ENCODE measurements at regions not wholly inside any gene's neighbourhood (a gene's known extent, or its start where the extent isn't known, plus 50 kb on each side); places are given as distances from the start of the nearest gene placed in this dataset.
"Not testable (repeated sequence)": the region's sequence is repeated elsewhere in the genome, so short reads cannot be mapped to it uniquely, and the experiment has no call there.

- no peak for DNase-seq (ENCODE audit: low read depth)
- H3K4me1 ChIP-seq (ENCODE audit: control insufficient read depth, insufficient read depth, low read length) = no peaks in the 10 kb centered on the region
These were observed 408.7 kb upstream of the TNRC6C start for GRCh38 chr17:77549726-77550366.

GRCh38 chr17:77553459-77554066 lies 404.9 kb upstream of the TNRC6C start:
- H3K4me3 ChIP-seq (ENCODE audit: low read length) = no peak overlapping the region
- peaks cover 70% of the 10 kb centered on the region for H3K27me3 ChIP-seq (replicated peaks; ENCODE audit: control insufficient read depth, insufficient read depth, low read length)
- no peaks in the 10 kb centered on the region for H3K4me1 ChIP-seq (ENCODE audit: control insufficient read depth, insufficient read depth, low read length)
- no peaks in the 10 kb centered on the region for H3K36me3 ChIP-seq (ENCODE audit: control insufficient read depth, insufficient read depth, low read length, severe bottlenecking)
- no peak overlapping the region for H3K9ac ChIP-seq (ENCODE audit: low read length)
- DNase-seq (ENCODE audit: low read depth) = no peak
- H3K9me3 ChIP-seq (ENCODE audit: control insufficient read depth, low read length) = no peaks in the 10 kb centered on the region

More at GRCh38 chr17:77549726-77550366, 408.7 kb upstream of the TNRC6C start:
- peaks cover 59% of the 10 kb centered on the region for H3K27me3 ChIP-seq (replicated peaks; ENCODE audit: control insufficient read depth, insufficient read depth, low read length)
- no peaks in the 10 kb centered on the region for H3K9me3 ChIP-seq (ENCODE audit: control insufficient read depth, low read length)
- H3K36me3 ChIP-seq (ENCODE audit: control insufficient read depth, insufficient read depth, low read length, severe bottlenecking) = no peaks in the 10 kb centered on the region
- no peak overlapping the region for H3K4me3 ChIP-seq (ENCODE audit: low read length)
- no peak overlapping the region for H3K9ac ChIP-seq (ENCODE audit: low read length)

GRCh38 chr17:77555121-77555591 lies 403.3 kb upstream of the TNRC6C start:
- Histone ChIP-seq H3K4me3 (ENCODE audit: low read length) (no peak overlapping the region), H3K36me3 (ENCODE audit: control insufficient read depth, insufficient read depth, low read length, severe bottlenecking) (no peaks in the 10 kb centered on the region), H3K27me3 (replicated peaks; ENCODE audit: control insufficient read depth, insufficient read depth, low read length) (peaks cover 72% of the 10 kb centered on the region), H3K9ac (ENCODE audit: low read length) (no peak overlapping the region), H3K4me1 (ENCODE audit: control insufficient read depth, insufficient read depth, low read length) (no peaks in the 10 kb centered on the region), H3K9me3 (ENCODE audit: control insufficient read depth, low read length) (no peaks in the 10 kb centered on the region)
- DNase-seq (ENCODE audit: low read depth) = no peak

- no peak for DNase-seq (ENCODE audit: low read depth)
- Histone ChIP-seq H3K4me3 (ENCODE audit: low read length) (no peak overlapping the region), H3K4me1 (ENCODE audit: control insufficient read depth, insufficient read depth, low read length) (no peaks in the 10 kb centered on the region), H3K9me3 (ENCODE audit: control insufficient read depth, low read length) (no peaks in the 10 kb centered on the region), H3K9ac (ENCODE audit: low read length) (no peak overlapping the region), H3K36me3 (ENCODE audit: control insufficient read depth, insufficient read depth, low read length, severe bottlenecking) (no peaks in the 10 kb centered on the region), H3K27me3 (replicated peaks; ENCODE audit: control insufficient read depth, insufficient read depth, low read length) (peaks cover 75% of the 10 kb centered on the region)
These were observed 402.7 kb upstream of the TNRC6C start for GRCh38 chr17:77555741-77556291.

GRCh38 chr17:77556383-77557061 lies 402.0 kb upstream of the TNRC6C start:
- Histone ChIP-seq H3K4me3 (ENCODE audit: low read length) (no peak overlapping the region), H3K9ac (ENCODE audit: low read length) (no peak overlapping the region), H3K27me3 (replicated peaks; ENCODE audit: control insufficient read depth, insufficient read depth, low read length) (peaks cover 68% of the 10 kb centered on the region), H3K4me1 (ENCODE audit: control insufficient read depth, insufficient read depth, low read length) (no peaks in the 10 kb centered on the region), H3K36me3 (ENCODE audit: control insufficient read depth, insufficient read depth, low read length, severe bottlenecking) (no peaks in the 10 kb centered on the region), H3K9me3 (ENCODE audit: control insufficient read depth, low read length) (no peaks in the 10 kb centered on the region)
- DNase-seq (ENCODE audit: low read depth) = no peak

- Histone ChIP-seq H3K9me3 (ENCODE audit: control insufficient read depth, low read length) (peaks cover 8% of the 10 kb centered on the region), H3K4me3 (ENCODE audit: low read length) (no peak overlapping the region), H3K4me1 (ENCODE audit: control insufficient read depth, insufficient read depth, low read length) (no peaks in the 10 kb centered on the region), H3K36me3 (ENCODE audit: control insufficient read depth, insufficient read depth, low read length, severe bottlenecking) (no peaks in the 10 kb centered on the region), H3K27me3 (replicated peaks; ENCODE audit: control insufficient read depth, insufficient read depth, low read length) (peaks cover 62% of the 10 kb centered on the region), H3K9ac (ENCODE audit: low read length) (no peak overlapping the region)
- DNase-seq (ENCODE audit: low read depth) = no peak
These were observed 399.5 kb upstream of the TNRC6C start for GRCh38 chr17:77558846-77559626.

GRCh38 chr17:77560381-77560780 lies 398.1 kb upstream of the TNRC6C start:
- H3K4me1 ChIP-seq (ENCODE audit: control insufficient read depth, insufficient read depth, low read length) = no peaks in the 10 kb centered on the region
- no peaks in the 10 kb centered on the region for H3K36me3 ChIP-seq (ENCODE audit: control insufficient read depth, insufficient read depth, low read length, severe bottlenecking)
- no peak overlapping the region for H3K9ac ChIP-seq (ENCODE audit: low read length)
- H3K27me3 ChIP-seq (replicated peaks; ENCODE audit: control insufficient read depth, insufficient read depth, low read length) = peaks cover 64% of the 10 kb centered on the region
- peaks cover 8% of the 10 kb centered on the region for H3K9me3 ChIP-seq (ENCODE audit: control insufficient read depth, low read length)
- no peak for DNase-seq (ENCODE audit: low read depth)
- H3K4me3 ChIP-seq (ENCODE audit: low read length) = no peak overlapping the region

GRCh38 chr17:77560841-77561240 lies 397.7 kb upstream of the TNRC6C start:
- H3K4me1 ChIP-seq (ENCODE audit: control insufficient read depth, insufficient read depth, low read length) = no peaks in the 10 kb centered on the region
- no peak overlapping the region for H3K4me3 ChIP-seq (ENCODE audit: low read length)
- peaks cover 64% of the 10 kb centered on the region for H3K27me3 ChIP-seq (replicated peaks; ENCODE audit: control insufficient read depth, insufficient read depth, low read length)
- DNase-seq (ENCODE audit: low read depth) = no peak
- no peaks in the 10 kb centered on the region for H3K36me3 ChIP-seq (ENCODE audit: control insufficient read depth, insufficient read depth, low read length, severe bottlenecking)
- H3K9ac ChIP-seq (ENCODE audit: low read length) = no peak overlapping the region
- peaks cover 8% of the 10 kb centered on the region for H3K9me3 ChIP-seq (ENCODE audit: control insufficient read depth, low read length)

- not testable (repeated sequence) for H3K9ac ChIP-seq (ENCODE audit: low read length); H3K9me3 ChIP-seq (ENCODE audit: control insufficient read depth, low read length); H3K4me3 ChIP-seq (ENCODE audit: low read length); DNase-seq (ENCODE audit: low read depth); H3K36me3 ChIP-seq (ENCODE audit: control insufficient read depth, insufficient read depth, low read length, severe bottlenecking); H3K4me1 ChIP-seq (ENCODE audit: control insufficient read depth, insufficient read depth, low read length)
- peaks cover 67% of the 10 kb centered on the region for H3K27me3 ChIP-seq (replicated peaks; ENCODE audit: control insufficient read depth, insufficient read depth, low read length)
These were observed 396.1 kb upstream of the TNRC6C start for GRCh38 chr17:77562361-77562760.

- DNase-seq (ENCODE audit: low read depth) = no peak
- Histone ChIP-seq H3K9ac (ENCODE audit: low read length) (no peak overlapping the region), H3K9me3 (ENCODE audit: control insufficient read depth, low read length) (peaks cover 10% of the 10 kb centered on the region), H3K36me3 (ENCODE audit: control insufficient read depth, insufficient read depth, low read length, severe bottlenecking) (no peaks in the 10 kb centered on the region), H3K4me1 (ENCODE audit: control insufficient read depth, insufficient read depth, low read length) (no peaks in the 10 kb centered on the region), H3K27me3 (replicated peaks; ENCODE audit: control insufficient read depth, insufficient read depth, low read length) (peaks cover 70% of the 10 kb centered on the region), H3K4me3 (ENCODE audit: low read length) (no peak overlapping the region)
These were observed 394.9 kb upstream of the TNRC6C start for GRCh38 chr17:77563439-77564102.

Measured in adipocyte (in vitro differentiated cells).